Choroid plexus epithelial cell (primary cell): ENCODE measurements at regions not wholly inside any gene's neighbourhood (a gene's known extent, or its start where the extent isn't known, plus 50 kb on each side); places are given as distances from the start of the nearest gene placed in this dataset.

Experiments used
- DNase-seq: peaks from one replicate; pipeline ENCODE4 v3.0.0-alpha.2; 2010; ENCODE audit warnings: low read depth
- H3K4me3 ChIP-seq: 2 replicates; pipeline ENCODE4 v1.5.1; 2011; ENCODE audit warnings: low read depth, mild to moderate bottlenecking, control low read depth, low read length, moderate library complexity
- TF ChIP-seq, protein P1 (sequence below): conservative IDR thresholded peaks from 2 replicates; pipeline ENCODE4 v1.5.1; 2011; ENCODE audit warnings: low read depth, mild to moderate bottlenecking, control low read depth, inconsistent platforms, low read length, moderate library complexity

DNA sequence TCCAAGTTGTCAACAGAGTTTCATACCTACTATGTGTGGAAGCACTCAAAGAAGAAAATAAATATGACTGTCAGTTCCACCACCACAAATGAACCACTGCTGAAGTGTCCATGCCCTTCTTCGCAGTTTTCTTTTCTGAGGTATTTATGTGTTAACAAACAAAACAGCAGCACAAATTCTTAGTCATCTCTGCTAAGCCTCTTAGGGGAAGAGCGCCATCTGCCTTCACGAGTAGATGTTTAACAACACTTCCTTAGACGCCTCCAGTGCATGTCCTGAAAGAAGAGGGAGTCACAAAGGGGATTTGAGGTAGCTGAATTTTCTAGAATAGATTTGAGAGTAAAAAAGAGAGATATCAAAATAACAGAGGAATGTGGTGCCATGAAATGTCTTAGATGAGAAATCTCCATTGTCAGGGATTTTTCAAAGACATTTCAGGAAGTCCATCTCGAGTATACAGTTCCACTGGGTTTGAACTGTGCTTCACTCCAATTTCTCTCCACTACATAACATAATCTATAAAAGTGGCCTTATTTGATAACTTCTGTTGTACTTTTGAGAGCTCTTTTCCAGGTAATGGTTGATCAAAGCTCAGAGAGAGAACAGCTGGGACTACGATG is 775.3 kb upstream of the POM121L12 start:
- no peak overlapping the region for H3K4me3 ChIP-seq
- TF ChIP-seq, protein P1, sequence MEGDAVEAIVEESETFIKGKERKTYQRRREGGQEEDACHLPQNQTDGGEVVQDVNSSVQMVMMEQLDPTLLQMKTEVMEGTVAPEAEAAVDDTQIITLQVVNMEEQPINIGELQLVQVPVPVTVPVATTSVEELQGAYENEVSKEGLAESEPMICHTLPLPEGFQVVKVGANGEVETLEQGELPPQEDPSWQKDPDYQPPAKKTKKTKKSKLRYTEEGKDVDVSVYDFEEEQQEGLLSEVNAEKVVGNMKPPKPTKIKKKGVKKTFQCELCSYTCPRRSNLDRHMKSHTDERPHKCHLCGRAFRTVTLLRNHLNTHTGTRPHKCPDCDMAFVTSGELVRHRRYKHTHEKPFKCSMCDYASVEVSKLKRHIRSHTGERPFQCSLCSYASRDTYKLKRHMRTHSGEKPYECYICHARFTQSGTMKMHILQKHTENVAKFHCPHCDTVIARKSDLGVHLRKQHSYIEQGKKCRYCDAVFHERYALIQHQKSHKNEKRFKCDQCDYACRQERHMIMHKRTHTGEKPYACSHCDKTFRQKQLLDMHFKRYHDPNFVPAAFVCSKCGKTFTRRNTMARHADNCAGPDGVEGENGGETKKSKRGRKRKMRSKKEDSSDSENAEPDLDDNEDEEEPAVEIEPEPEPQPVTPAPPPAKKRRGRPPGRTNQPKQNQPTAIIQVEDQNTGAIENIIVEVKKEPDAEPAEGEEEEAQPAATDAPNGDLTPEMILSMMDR, result no peak
- DNase-seq, result no peak

- TF ChIP-seq, protein P1, result no peak
- no peak for DNase-seq
- no peak overlapping the region for H3K4me3 ChIP-seq
Observed at GRCh38 chr7:52257890-52258289, 777.5 kb upstream of the POM121L12 start.

GRCh38 chr7:52254396-52255010 is 780.9 kb upstream of the POM121L12 start:
- TF ChIP-seq, protein P1, result no peak
- H3K4me3 ChIP-seq, result no peak overlapping the region
- DNase-seq, result no peak

DNA sequence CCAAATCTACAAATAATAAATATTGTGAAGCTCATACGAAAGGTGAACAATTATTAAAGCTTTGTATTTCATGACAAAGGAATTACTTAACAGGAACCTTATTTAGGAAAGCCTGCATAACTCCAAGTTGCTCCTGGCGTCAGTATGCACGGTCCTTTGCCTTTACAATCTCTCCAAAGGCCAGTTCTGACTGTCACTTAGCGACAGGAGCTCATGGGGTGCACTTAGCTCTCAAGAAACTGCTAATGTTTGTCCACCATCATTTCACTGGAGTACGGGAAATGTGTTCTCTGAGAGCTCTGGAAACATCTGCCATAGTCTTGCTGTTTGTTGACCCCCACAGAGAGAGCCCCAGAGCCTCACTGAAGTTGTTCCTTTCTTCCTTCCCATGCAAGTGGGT is 781.5 kb upstream of the POM121L12 start:
- TF ChIP-seq, protein P1, result no peak
- DNase-seq, result no peak
- no peak overlapping the region for H3K4me3 ChIP-seq

GRCh38 chr7:52249741-52250140 is 785.7 kb upstream of the POM121L12 start:
- no peak for DNase-seq
- H3K4me3 ChIP-seq, result no peak overlapping the region
- TF ChIP-seq, protein P1, result no peak

- TF ChIP-seq, protein P1, result no peak
- no peak overlapping the region for H3K4me3 ChIP-seq
- DNase-seq, result no peak
Observed at GRCh38 chr7:52247518-52247917, 787.9 kb upstream of the POM121L12 start.

DNA sequence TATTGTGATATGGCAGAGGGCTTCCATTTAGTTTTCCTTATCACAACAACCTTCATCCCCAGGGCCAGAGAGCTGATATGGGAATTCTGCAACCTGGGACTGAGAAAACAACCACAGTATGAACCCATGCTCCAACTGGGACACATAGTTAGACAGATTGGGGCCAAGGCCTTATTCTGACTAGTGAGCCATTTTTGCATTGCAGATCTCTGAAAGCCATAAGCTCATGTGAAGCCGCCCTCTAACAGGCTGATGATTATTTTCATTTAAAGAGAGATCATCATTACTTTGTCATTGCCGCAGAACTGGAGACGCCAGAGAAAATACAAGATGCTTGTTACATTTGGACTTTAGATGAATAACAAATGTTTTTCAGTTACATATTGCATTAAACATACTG is 791.7 kb upstream of the POM121L12 start:
- TF ChIP-seq, protein P1, result no peak
- H3K4me3 ChIP-seq, result no peak overlapping the region
- DNase-seq, result no peak
